ENCODE measurements at regions not wholly inside any gene's neighbourhood (a gene's known extent, or its start where the extent isn't known, plus 50 kb on each side); places are given as distances from the start of the nearest gene placed in this dataset.

GRCh38 chrX:148269513-148269912 is 230.9 kb upstream of the AFF2 start:
- peaks cover 28% of the 10 kb centered on the region for H3K9me3 ChIP-seq (ENCODE audit: control insufficient read depth, low read depth, low read length)
- H3T11ph ChIP-seq (ENCODE audit: low read length) = no peak overlapping the region
- H3K4me1 ChIP-seq (ENCODE audit: insufficient read depth, low read length) = no peaks in the 10 kb centered on the region
- H2BK15ac ChIP-seq (ENCODE audit: low read depth, low read length) = no peak overlapping the region
- H2BK12ac ChIP-seq (ENCODE audit: insufficient read length, low read depth, low read length) = no peak overlapping the region
- no peaks in the 10 kb centered on the region for H3K23me2 ChIP-seq (ENCODE audit: insufficient read length, low read depth, low read length, poor library complexity, severe bottlenecking)
- no peak overlapping the region for H3K14ac ChIP-seq (ENCODE audit: insufficient read depth, low read length)
- Mint-ChIP-seq H3K36me3 (ENCODE audit: insufficient read depth in 1 of 3, low read depth in 3 of 3) (peaks cover 0 to 2% (median 1%) of the 10 kb centered on the region in 3 experiments; a peak in 3 of 7 replicates), H3K4me1 (peaks cover 2% of the 10 kb centered on the region in 2 experiments; a peak in 1 of 4 replicates), H3K9me3 (peaks cover 33 to 50% of the 10 kb centered on the region in 2 experiments), H3K27ac (no peak overlapping the region), H3K4me3 (no peak overlapping the region), H3K27me3 (ENCODE audit: low read depth) (no peaks in the 10 kb centered on the region)
- no peaks in the 10 kb centered on the region for H3K27me3 ChIP-seq (ENCODE audit: insufficient read depth, low read length)
- no peak overlapping the region for H3K56ac ChIP-seq (ENCODE audit: insufficient read length, low read depth, low read length)
- H4K91ac ChIP-seq (ENCODE audit: insufficient read length, low read depth, low read length) = no peak overlapping the region
- H2AK5ac ChIP-seq (ENCODE audit: insufficient read length, low read length) = no peak overlapping the region
- no peak overlapping the region for H3K18ac ChIP-seq (ENCODE audit: insufficient read length, low read depth, low read length)
- no peaks in the 10 kb centered on the region for H3K79me1 ChIP-seq (ENCODE audit: insufficient read depth, low read depth, low read length, poor library complexity, severe bottlenecking)
- no peak overlapping the region for H3K4ac ChIP-seq (ENCODE audit: low read depth, low read length)
- H3K9ac ChIP-seq (ENCODE audit: extremely low read depth, insufficient read length, low read length) = no peak overlapping the region
- no peak overlapping the region for H2BK120ac ChIP-seq (ENCODE audit: low read depth, low read length, poor library complexity, severe bottlenecking)
- no peaks in the 10 kb centered on the region for H4K20me1 ChIP-seq (ENCODE audit: control insufficient read depth, insufficient read depth, insufficient read length)
- H4K8ac ChIP-seq (replicated peaks; ENCODE audit: insufficient read length, low read depth, low read length) = no peak overlapping the region
- TF ChIP-seq, protein P1, sequence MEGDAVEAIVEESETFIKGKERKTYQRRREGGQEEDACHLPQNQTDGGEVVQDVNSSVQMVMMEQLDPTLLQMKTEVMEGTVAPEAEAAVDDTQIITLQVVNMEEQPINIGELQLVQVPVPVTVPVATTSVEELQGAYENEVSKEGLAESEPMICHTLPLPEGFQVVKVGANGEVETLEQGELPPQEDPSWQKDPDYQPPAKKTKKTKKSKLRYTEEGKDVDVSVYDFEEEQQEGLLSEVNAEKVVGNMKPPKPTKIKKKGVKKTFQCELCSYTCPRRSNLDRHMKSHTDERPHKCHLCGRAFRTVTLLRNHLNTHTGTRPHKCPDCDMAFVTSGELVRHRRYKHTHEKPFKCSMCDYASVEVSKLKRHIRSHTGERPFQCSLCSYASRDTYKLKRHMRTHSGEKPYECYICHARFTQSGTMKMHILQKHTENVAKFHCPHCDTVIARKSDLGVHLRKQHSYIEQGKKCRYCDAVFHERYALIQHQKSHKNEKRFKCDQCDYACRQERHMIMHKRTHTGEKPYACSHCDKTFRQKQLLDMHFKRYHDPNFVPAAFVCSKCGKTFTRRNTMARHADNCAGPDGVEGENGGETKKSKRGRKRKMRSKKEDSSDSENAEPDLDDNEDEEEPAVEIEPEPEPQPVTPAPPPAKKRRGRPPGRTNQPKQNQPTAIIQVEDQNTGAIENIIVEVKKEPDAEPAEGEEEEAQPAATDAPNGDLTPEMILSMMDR (conservative IDR thresholded peaks at IDR 0.05) = no peak
- H2BK5ac ChIP-seq (ENCODE audit: insufficient read length, low read length) = no peak overlapping the region
- no peak overlapping the region for H4K5ac ChIP-seq (ENCODE audit: insufficient read length, low read depth, low read length)
- no peak for DNase-seq
- WGBS (ENCODE audit: extremely low coverage, insufficient read length, low lambda C conversion rate) = no CpG with 5 or more reads among the region's 3 CpGs
- no peak overlapping the region for H2BK20ac ChIP-seq (ENCODE audit: low read depth, low read length, poor library complexity, severe bottlenecking)
- H3K27ac ChIP-seq (ENCODE audit: insufficient read length, low read depth, low read length) = no peak overlapping the region
- H2AFZ ChIP-seq (ENCODE audit: low read length) = no peak overlapping the region
- H3K23ac ChIP-seq (ENCODE audit: insufficient read length, low read depth, low read length) = no peak overlapping the region
- no peaks in the 10 kb centered on the region for H3K79me2 ChIP-seq (ENCODE audit: insufficient read depth, low read length)
- H3K4me2 ChIP-seq (ENCODE audit: insufficient read depth, insufficient read length, low read length) = no peak overlapping the region
